ENCODE measurements at regions not wholly inside any gene's neighbourhood (a gene's known extent, or its start where the extent isn't known, plus 50 kb on each side); places are given as distances from the start of the nearest gene placed in this dataset.

GRCh38 chr11:112817376-112817775 lies 143.8 kb upstream of the NCAM1 start:
- no peak for DNase-seq (ENCODE audit: low spot score)

- no peak for DNase-seq (ENCODE audit: low spot score)
These were observed 138.5 kb upstream of the NCAM1 start for GRCh38 chr11:112822478-112823274.

- no peak for DNase-seq (ENCODE audit: low spot score)
These were observed 135.2 kb upstream of the NCAM1 start for GRCh38 chr11:112826026-112826425.

- no peak for DNase-seq (ENCODE audit: low spot score)
These were observed 134.4 kb upstream of the NCAM1 start for GRCh38 chr11:112826788-112827187.

GRCh38 chr11:112828421-112828820 lies 132.8 kb upstream of the NCAM1 start:
- DNase-seq (ENCODE audit: low spot score), result no peak

GRCh38 chr11:112829971-112830654 lies 131.1 kb upstream of the NCAM1 start:
- DNase-seq (ENCODE audit: low spot score), result no peak

- no peak for DNase-seq (ENCODE audit: low spot score)
These were observed 130.2 kb upstream of the NCAM1 start for GRCh38 chr11:112831041-112831440.

- no peak for DNase-seq (ENCODE audit: low spot score)
These were observed 129.1 kb upstream of the NCAM1 start for GRCh38 chr11:112831969-112832766.

- DNase-seq (ENCODE audit: low spot score), result no peak
These were observed 126.9 kb upstream of the NCAM1 start for GRCh38 chr11:112834277-112834755.

GRCh38 chr11:112835591-112836255 lies 125.5 kb upstream of the NCAM1 start:
- DNase-seq (ENCODE audit: low spot score), result no peak

- no peak for DNase-seq (ENCODE audit: low spot score)
These were observed 125.0 kb upstream of the NCAM1 start for GRCh38 chr11:112836256-112836602.

GRCh38 chr11:112837162-112837826 lies 123.9 kb upstream of the NCAM1 start:
- DNase-seq (ENCODE audit: low spot score), result no peak

- DNase-seq (ENCODE audit: low spot score), result no peak
These were observed 122.2 kb upstream of the NCAM1 start for GRCh38 chr11:112839051-112839450.

- no peak for DNase-seq (ENCODE audit: low spot score)
These were observed 119.5 kb upstream of the NCAM1 start for GRCh38 chr11:112841729-112842128.

- DNase-seq (ENCODE audit: low spot score), result no peak
These were observed 119.1 kb upstream of the NCAM1 start for GRCh38 chr11:112842151-112842550.

GRCh38 chr11:112844517-112844916 lies 116.7 kb upstream of the NCAM1 start:
- DNase-seq (ENCODE audit: low spot score), result no peak

GRCh38 chr11:112847568-112847967 lies 113.7 kb upstream of the NCAM1 start:
- no peak for DNase-seq (ENCODE audit: low spot score)

GRCh38 chr11:112852143-112852866 lies 108.9 kb upstream of the NCAM1 start:
- no peak for DNase-seq (ENCODE audit: low spot score)

- DNase-seq (ENCODE audit: low spot score), result no peak
These were observed 105.1 kb upstream of the NCAM1 start for GRCh38 chr11:112856133-112856532.

GRCh38 chr11:112856591-112856990 lies 104.6 kb upstream of the NCAM1 start:
- DNase-seq (ENCODE audit: low spot score), result no peak

All from CD4-positive, alpha-beta T cell treated with Interleukin-6 at 100 ng/mL for 8 hours (primary cell).